Fibroblast of mammary gland (primary cell): ENCODE measurements at regions not wholly inside any gene's neighbourhood (a gene's known extent, or its start where the extent isn't known, plus 50 kb on each side); places are given as distances from the start of the nearest gene placed in this dataset.

Source experiments
- DNase-seq: peaks from one replicate; pipeline ENCODE4 v3.0.0-alpha.2; 2010; ENCODE audit warnings: low read depth
- H3K4me3 ChIP-seq: 2 replicates; pipeline ENCODE4 v1.5.1; 2011; ENCODE audit warnings: low read depth, mild to moderate bottlenecking, low read length, moderate library complexity; ENCODE audit not compliant: control insufficient read depth
- TF ChIP-seq, protein P1 (sequence below): conservative IDR thresholded peaks from 2 replicates; pipeline ENCODE4 v1.5.1; 2011; ENCODE audit warnings: low read depth, low read length, inconsistent platforms; ENCODE audit not compliant: control insufficient read depth, insufficient read depth

- no peak for DNase-seq
- H3K4me3 ChIP-seq: no peak overlapping the region
- TF ChIP-seq, protein P1, sequence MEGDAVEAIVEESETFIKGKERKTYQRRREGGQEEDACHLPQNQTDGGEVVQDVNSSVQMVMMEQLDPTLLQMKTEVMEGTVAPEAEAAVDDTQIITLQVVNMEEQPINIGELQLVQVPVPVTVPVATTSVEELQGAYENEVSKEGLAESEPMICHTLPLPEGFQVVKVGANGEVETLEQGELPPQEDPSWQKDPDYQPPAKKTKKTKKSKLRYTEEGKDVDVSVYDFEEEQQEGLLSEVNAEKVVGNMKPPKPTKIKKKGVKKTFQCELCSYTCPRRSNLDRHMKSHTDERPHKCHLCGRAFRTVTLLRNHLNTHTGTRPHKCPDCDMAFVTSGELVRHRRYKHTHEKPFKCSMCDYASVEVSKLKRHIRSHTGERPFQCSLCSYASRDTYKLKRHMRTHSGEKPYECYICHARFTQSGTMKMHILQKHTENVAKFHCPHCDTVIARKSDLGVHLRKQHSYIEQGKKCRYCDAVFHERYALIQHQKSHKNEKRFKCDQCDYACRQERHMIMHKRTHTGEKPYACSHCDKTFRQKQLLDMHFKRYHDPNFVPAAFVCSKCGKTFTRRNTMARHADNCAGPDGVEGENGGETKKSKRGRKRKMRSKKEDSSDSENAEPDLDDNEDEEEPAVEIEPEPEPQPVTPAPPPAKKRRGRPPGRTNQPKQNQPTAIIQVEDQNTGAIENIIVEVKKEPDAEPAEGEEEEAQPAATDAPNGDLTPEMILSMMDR: no peak
Observed at GRCh38 chr3:176439729-176440128, 757.6 kb downstream of the TBL1XR1 start.

DNA sequence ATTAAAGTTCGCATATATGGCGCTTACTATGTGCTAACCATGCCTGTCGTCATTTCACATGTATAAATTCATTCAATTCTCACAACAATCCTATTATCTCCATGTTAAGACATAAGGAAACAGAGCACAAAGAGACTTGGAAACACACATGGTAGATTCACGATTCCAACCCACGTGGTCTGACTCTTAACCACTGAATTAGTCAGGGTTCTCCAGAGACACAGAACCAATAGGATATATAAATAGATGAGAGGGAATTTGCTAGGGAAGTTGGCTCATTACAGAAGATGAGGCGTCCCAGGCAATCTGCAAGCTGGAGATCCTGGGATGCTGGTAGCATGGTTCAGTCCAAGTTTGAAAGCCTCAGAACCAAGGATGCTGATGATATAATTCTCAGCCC, 765.3 kb downstream of the TBL1XR1 start:
- H3K4me3 ChIP-seq: no peak overlapping the region
- peak; percentile 81 for DNase-seq
- TF ChIP-seq, protein P1: no peak

DNA sequence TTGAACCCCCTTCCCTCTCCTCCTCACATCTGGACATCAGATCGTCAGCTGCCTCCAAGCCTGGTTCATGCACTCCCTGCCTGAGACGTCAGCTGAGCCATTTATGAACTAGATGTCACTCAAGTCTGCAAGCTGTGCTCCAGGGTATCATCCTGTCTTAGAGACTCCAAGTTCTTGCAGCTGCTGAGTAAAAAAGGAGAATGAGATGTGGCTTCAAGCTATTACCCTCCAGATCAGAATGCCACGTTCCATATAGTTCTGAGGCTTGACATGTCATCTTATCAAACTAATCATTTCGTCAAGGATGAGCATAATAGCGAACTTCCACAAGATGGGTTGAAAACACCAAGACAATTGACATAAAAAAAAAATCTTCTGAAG, 766.3 kb downstream of the TBL1XR1 start:
- no peak overlapping the region for H3K4me3 ChIP-seq
- TF ChIP-seq, protein P1: no peak
- no peak for DNase-seq

DNA sequence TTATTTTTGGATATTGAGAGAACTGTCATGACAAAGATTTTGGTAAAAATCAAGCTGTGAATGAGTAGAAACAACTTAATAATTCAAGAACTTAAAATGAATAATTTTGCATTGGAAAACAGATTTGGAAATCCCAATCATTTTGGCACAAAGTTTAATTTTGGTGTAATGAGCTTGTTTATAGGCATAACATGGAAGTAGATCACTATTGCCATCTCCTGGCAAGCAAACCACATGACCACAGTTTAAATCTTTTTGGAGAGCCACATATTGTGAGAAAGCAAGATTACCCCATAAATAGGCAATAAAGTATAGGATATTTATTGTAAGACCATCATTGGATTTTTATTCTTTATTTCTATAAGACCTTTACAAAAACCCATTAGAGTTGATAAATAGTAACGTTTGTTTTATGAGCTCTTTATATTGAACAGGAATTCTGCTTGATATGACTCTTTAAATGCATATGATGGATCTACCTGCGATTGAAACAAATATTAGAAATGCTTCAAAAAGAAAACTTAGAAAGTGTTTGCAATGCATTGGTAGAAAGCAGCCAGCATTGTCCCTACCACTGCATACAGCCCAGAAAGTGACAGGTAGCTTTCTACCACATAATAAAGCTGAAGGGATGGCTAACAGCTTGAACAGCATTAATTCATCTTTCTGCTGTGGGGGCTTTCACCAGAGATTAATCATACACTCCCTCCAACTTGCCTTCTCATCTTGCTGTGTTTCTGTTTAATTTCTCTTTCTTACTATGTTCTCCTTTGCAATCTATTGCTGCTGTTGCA, 766.8 kb downstream of the TBL1XR1 start:
- TF ChIP-seq, protein P1: peak; percentile 73
- H3K4me3 ChIP-seq: no peak overlapping the region
- peak; percentile 68 for DNase-seq

DNA sequence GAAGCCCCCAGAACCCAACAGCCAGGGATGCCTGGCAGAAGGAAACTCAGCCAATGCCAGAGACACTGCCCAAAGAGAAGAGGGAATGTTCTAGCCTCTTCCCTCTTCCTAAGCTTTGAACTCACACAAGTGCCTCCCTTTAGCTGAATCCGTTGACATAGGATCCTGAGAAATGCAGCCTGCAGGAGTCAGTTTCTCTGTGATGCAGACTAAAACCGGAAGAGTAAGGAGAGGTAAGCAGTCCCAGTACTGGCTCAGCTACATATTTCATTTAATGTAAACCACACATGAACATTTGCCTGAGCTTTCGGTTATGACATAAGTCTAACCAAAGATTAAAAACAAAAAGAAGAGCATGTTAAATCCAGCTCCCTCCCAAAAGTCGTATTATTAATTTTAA, 768.7 kb downstream of the TBL1XR1 start:
- no peak overlapping the region for H3K4me3 ChIP-seq
- no peak for DNase-seq
- TF ChIP-seq, protein P1: no peak

GRCh38 chr3:176426371-176426770, 770.9 kb downstream of the TBL1XR1 start:
- no peak overlapping the region for H3K4me3 ChIP-seq

More at GRCh38 chr3:176426371-176426770, 770.9 kb downstream of the TBL1XR1 start:
- no peak for DNase-seq
- TF ChIP-seq, protein P1: no peak
